Keratinocyte (primary cell): ENCODE measurements at regions not wholly inside any gene's neighbourhood (a gene's known extent, or its start where the extent isn't known, plus 50 kb on each side); places are given as distances from the start of the nearest gene placed in this dataset.

Experiments used
- CTCF ChIP-seq, 3 experiments: IDR thresholded peaks in 1 of 3; conservative IDR thresholded peaks in 1 of 3; optimal IDR thresholded peaks in 1 of 3; 2 replicates in 2 of 3; 3 replicates in 1 of 3; pipeline versions ENCODE3 to v1.5.1; 2011; ENCODE audit warnings: low read length in 3 of 3, mild to moderate bottlenecking in 3 of 3, moderate library complexity in 2 of 3, control low read depth in 1 of 3, inconsistent platforms in 1 of 3; ENCODE audit not compliant: insufficient read depth in 2 of 3; ENCODE audit errors: extremely low read depth in 1 of 3
- EZH2 ChIP-seq: IDR thresholded peaks from one replicate; pipeline ENCODE4 v1.6.1; 2012; ENCODE audit warnings: inconsistent platforms, mild to moderate bottlenecking, low read length, moderate library complexity

GRCh38 chr21:38963006-38963405 lies 157.3 kb downstream of the ETS2 start:
- TF ChIP-seq CTCF (optimal IDR thresholded peaks at IDR 0.05 in 1 of 3, IDR thresholded peaks at IDR 0.05 in 1 of 3, conservative IDR thresholded peaks at IDR 0.05 in 1 of 3; ENCODE audit: extremely low read depth in 1 of 3, insufficient read depth in 2 of 3, low read length in 3 of 3) = no peak
- TF ChIP-seq EZH2 = no peak
